SH-SY5Y (cell line): ENCODE measurements at regions not wholly inside any gene's neighbourhood (a gene's known extent, or its start where the extent isn't known, plus 50 kb on each side); places are given as distances from the start of the nearest gene placed in this dataset.

ENCODE experiments used
- GATA2 ChIP-seq: IDR thresholded peaks from 2 replicates; pipeline ENCODE4 v1.6.1; 2011; ENCODE audit warnings: mild to moderate bottlenecking, low read depth, low read length
- GATA3 ChIP-seq: IDR thresholded peaks from 2 replicates; pipeline ENCODE4 v1.6.1; 2011; ENCODE audit warnings: low read depth, mild to moderate bottlenecking, low read length, moderate library complexity

- TF ChIP-seq GATA3 (no peak), GATA2 (no peak)
These were observed 152.3 kb downstream of the PAX3 start for GRCh38 chr2:222146488-222146887.

GRCh38 chr2:222142027-222142426 is 156.8 kb downstream of the PAX3 start:
- no peak for TF ChIP-seq GATA3
- TF ChIP-seq GATA2: no peak

- TF ChIP-seq GATA2 (no peak), GATA3 (no peak)
These were observed 162.6 kb downstream of the PAX3 start for GRCh38 chr2:222136106-222136630.

- no peak for TF ChIP-seq GATA3
These were observed 164.1 kb downstream of the PAX3 start for GRCh38 chr2:222134654-222135053.

- TF ChIP-seq GATA2 (no peak), GATA3 (no peak)
These were observed 164.9 kb downstream of the PAX3 start for GRCh38 chr2:222133897-222134296.

- no peak for TF ChIP-seq GATA2
- TF ChIP-seq GATA3: no peak
These were observed 167.9 kb downstream of the PAX3 start for GRCh38 chr2:222130855-222131254.

GRCh38 chr2:222127660-222128059 is 171.1 kb downstream of the PAX3 start:
- no peak for TF ChIP-seq GATA2
- TF ChIP-seq GATA3: no peak

- TF ChIP-seq GATA2 (no peak), GATA3 (no peak)
These were observed 177.9 kb downstream of the PAX3 start for GRCh38 chr2:222120933-222121332.

- TF ChIP-seq GATA3 (no peak), GATA2 (no peak)
These were observed 183.5 kb downstream of the PAX3 start for GRCh38 chr2:222115296-222115695.

- TF ChIP-seq GATA2 (no peak), GATA3 (no peak)
These were observed 189.7 kb downstream of the PAX3 start for GRCh38 chr2:222108957-222109585.

- no peak for TF ChIP-seq GATA2
- no peak for TF ChIP-seq GATA3
These were observed 190.3 kb downstream of the PAX3 start for GRCh38 chr2:222108497-222108896.

- TF ChIP-seq GATA2 (no peak), GATA3 (no peak)
These were observed 193.8 kb downstream of the PAX3 start for GRCh38 chr2:222105046-222105445.

GRCh38 chr2:222102575-222103349 is 196.0 kb downstream of the PAX3 start:
- TF ChIP-seq GATA2: no peak
- no peak for TF ChIP-seq GATA3

- TF ChIP-seq GATA2 (no peak), GATA3 (no peak)
These were observed 197.8 kb downstream of the PAX3 start for GRCh38 chr2:222100704-222101699.

- TF ChIP-seq GATA2 (no peak), GATA3 (no peak)
These were observed 210.2 kb downstream of the PAX3 start for GRCh38 chr2:222088561-222088960.
